IMR-90 (cell line): ENCODE measurements at regions not wholly inside any gene's neighbourhood (a gene's known extent, or its start where the extent isn't known, plus 50 kb on each side); places are given as distances from the start of the nearest gene placed in this dataset.

Experiments used
- ATAC-seq: fragments of 200-7000 bp; cut with Tn5 transposase; 2 replicates; pipeline ENCODE4 v1.9.1; 2020; ENCODE audit warnings: low read depth, mild to moderate bottlenecking, moderate library complexity
- BruUV-seq: library from RNA; stranded (reverse); fragments of 400-500 nt; replicated peaks from 2 replicates; lab custom pipeline; 2021; lab: Mats Ljungman, UMichigan
- CTCF ChIA-PET: fragments of 300-600 bp; formaldehyde crosslinking; extraction: SDS; loops from one replicate; lab custom pipeline; 2021; ENCODE audit warnings: antibody characterized with exemption; lab: Yijun Ruan, JAX
- POLR2A ChIA-PET: fragments of 300-600 bp; sonication (Branson Sonifier 250); formaldehyde crosslinking; loops from one replicate; lab custom pipeline; 2022; ENCODE audit warnings: antibody characterized with exemption; ENCODE audit not compliant: unreplicated experiment; lab: Charles Lee
- DNase-seq: peaks from one replicate; pipeline ENCODE4 v3.0.0; 2013
- H2AFZ ChIP-seq: replicated peaks from 2 replicates; pipeline ENCODE3; 2013; ENCODE audit warnings: low read length, mild to moderate bottlenecking; ENCODE audit not compliant: poor library complexity
- H2AK5ac ChIP-seq: 2 replicates; pipeline ENCODE4 v1.6.1; 2013; ENCODE audit warnings: low read depth, low read length, inconsistent platforms
- H2AK9ac ChIP-seq: replicated peaks from 2 replicates; pipeline ENCODE3; 2013; ENCODE audit warnings: mild to moderate bottlenecking, low read depth, low read length, moderate library complexity; ENCODE audit not compliant: poor library complexity
- H2BK120ac ChIP-seq: 2 replicates; pipeline ENCODE4 v1.6.1; 2013; ENCODE audit warnings: low read depth, low read length, inconsistent platforms
- H2BK15ac ChIP-seq: 3 replicates; pipeline ENCODE4 v1.6.1; 2013; ENCODE audit warnings: low read depth, low read length, inconsistent platforms
- H2BK20ac ChIP-seq: 2 replicates; pipeline ENCODE4 v1.6.1; 2013; ENCODE audit warnings: low read depth, mild to moderate bottlenecking, inconsistent platforms, low read length, moderate library complexity
- H2BK5ac ChIP-seq: 2 replicates; pipeline ENCODE4 v1.6.1; 2013; ENCODE audit warnings: mild to moderate bottlenecking, low read depth, low read length, inconsistent platforms; ENCODE audit not compliant: poor library complexity, severe bottlenecking
- H3K14ac ChIP-seq: replicated peaks from 2 replicates; pipeline ENCODE4 v1.6.1; 2013; ENCODE audit warnings: low read depth, low read length, inconsistent platforms
- H3K18ac ChIP-seq: 2 replicates; pipeline ENCODE4 v1.6.1; 2013; ENCODE audit warnings: low read depth, low read length, control low read depth
- H3K23ac ChIP-seq: 2 replicates; pipeline ENCODE4 v1.6.1; 2013; ENCODE audit warnings: low read depth, low read length, inconsistent platforms
- H3K27ac ChIP-seq: 2 replicates; pipeline ENCODE4 v1.5.1; 2013; ENCODE audit warnings: mild to moderate bottlenecking, control low read depth, low read length; ENCODE audit not compliant: insufficient read depth
- H3K27me3 ChIP-seq: 2 replicates; pipeline ENCODE4 v1.6.1; 2013; ENCODE audit warnings: low read length; ENCODE audit not compliant: control insufficient read depth, insufficient read depth
- H3K36me3 ChIP-seq: 2 replicates; pipeline ENCODE4 v1.6.1; 2013; ENCODE audit warnings: low read length, mixed read lengths; ENCODE audit not compliant: control insufficient read depth, insufficient read depth
- H3K4ac ChIP-seq: 2 replicates; pipeline ENCODE4 v1.6.1; 2013; ENCODE audit warnings: low read depth, low read length, inconsistent platforms
- H3K4me1 ChIP-seq: 2 replicates; pipeline ENCODE4 v1.6.1; 2013; ENCODE audit warnings: low read length, mixed read lengths; ENCODE audit not compliant: control insufficient read depth, insufficient read depth
- H3K4me2 ChIP-seq: 2 replicates; pipeline ENCODE4 v1.6.1; 2013; ENCODE audit warnings: low read depth, mild to moderate bottlenecking, control low read depth, low read length, moderate library complexity
- H3K4me3 ChIP-seq: 2 replicates; pipeline ENCODE4 v1.5.1; 2013; ENCODE audit warnings: low read depth, mild to moderate bottlenecking, control low read depth, low read length, moderate library complexity; ENCODE audit not compliant: insufficient read depth
- H3K56ac ChIP-seq: 2 replicates; pipeline ENCODE4 v1.6.1; 2013; ENCODE audit warnings: low read length, inconsistent platforms; ENCODE audit not compliant: insufficient read depth; ENCODE audit errors: extremely low read depth
- H3K79me1 ChIP-seq, 2 experiments: 2 replicates each; pipeline ENCODE4 v1.6.1; 2013; ENCODE audit warnings: low read length in 2 of 2, inconsistent platforms in 1 of 2, low read depth in 1 of 2
- H3K9ac ChIP-seq: 2 replicates; pipeline ENCODE4 v1.6.1; 2013; ENCODE audit warnings: low read depth, low read length, control low read depth
- H3K9me1 ChIP-seq: 2 replicates; pipeline ENCODE4 v1.6.1; 2013; ENCODE audit warnings: low read length, inconsistent platforms; ENCODE audit not compliant: insufficient read depth
- H3K9me3 ChIP-seq: 2 replicates; pipeline ENCODE4 v1.6.1; 2013; ENCODE audit warnings: low read length; ENCODE audit not compliant: control insufficient read depth, insufficient read depth
- H4K20me1 ChIP-seq: 2 replicates; pipeline ENCODE4 v1.6.1; 2013; ENCODE audit warnings: low read length, inconsistent platforms; ENCODE audit not compliant: insufficient read depth
- H4K5ac ChIP-seq: 2 replicates; pipeline ENCODE4 v1.6.1; 2013; ENCODE audit warnings: mild to moderate bottlenecking, low read depth, low read length, control low read depth
- H4K8ac ChIP-seq, 2 experiments: 2 replicates each; pipeline ENCODE4 v1.6.1; 2013; ENCODE audit warnings: low read depth in 2 of 2, low read length in 2 of 2, control low read depth in 1 of 2, inconsistent platforms in 1 of 2
- H4K91ac ChIP-seq: 2 replicates; pipeline ENCODE4 v1.6.1; 2013; ENCODE audit warnings: low read depth, low read length, inconsistent platforms; ENCODE audit not compliant: insufficient read depth
- BHLHE40 ChIP-seq: fragments of 150-350 bp; IDR thresholded peaks from 2 replicates; pipeline ENCODE4 v1.6.1; 2016; ENCODE audit warnings: mild to moderate bottlenecking, low read depth, low read length
- CHD1 ChIP-seq: IDR thresholded peaks from 2 replicates; pipeline ENCODE4 v1.6.1; 2012; ENCODE audit warnings: low read depth, low read length, improper control_type of control experiment
- FOS ChIP-seq: fragments of 150-350 bp; IDR thresholded peaks from 2 replicates; pipeline ENCODE4 v1.6.1; 2016; ENCODE audit warnings: low read depth, low read length
- RCOR1 ChIP-seq: IDR thresholded peaks from 2 replicates; pipeline ENCODE4 v1.6.1; 2012; ENCODE audit warnings: mild to moderate bottlenecking, low read length, improper control_type of control experiment; ENCODE audit not compliant: insufficient replicate concordance
- WGBS, 2 experiments: methylation state at CpG; one replicate each; pipeline versions ENCODE4 v1.1.5 to v1.1.7; 2013; ENCODE audit warnings: missing lambda C conversion rate in 2 of 2; ENCODE audit not compliant: insufficient read length in 1 of 2; ENCODE audit errors: extremely low coverage in 2 of 2; 5-methylcytosine and 5-hydroxymethylcytosine counted together
- dilution Hi-C: fragments of 300-500 bp; cut with HindIII; formaldehyde crosslinking; loops from one replicate; pipeline ENCODE4 v1.14.3; 2018; ENCODE audit warnings: low sequenced_read_pairs; ENCODE audit not compliant: unreplicated experiment
- in situ Hi-C: fragments of 300-500 bp; cut with MboI; formaldehyde crosslinking; loops from 3 replicates; pipeline ENCODE4 v1.14.3; 2019; ENCODE audit warnings: low sequenced_read_pairs, inconsistent platforms, mixed read lengths
- intact Hi-C: fragments of 100-400 bp; cut with micrococcal nuclease; formaldehyde crosslinking; loops from 2 replicates; pipeline ENCODE4 v1.10.0; 2022

- H3K9me1 ChIP-seq = no peaks in the 10 kb centered on the region
- H4K5ac ChIP-seq = no peak overlapping the region
- no peaks in the 10 kb centered on the region for H3K79me1 ChIP-seq
- no peak overlapping the region for H2AFZ ChIP-seq
- no peak overlapping the region for H4K8ac ChIP-seq
- no peaks in the 10 kb centered on the region for H3K36me3 ChIP-seq
- no peak overlapping the region for H3K4me2 ChIP-seq
- DNase-seq (no peak), ATAC-seq (no peak)
- BruUV-seq = no TSS peak
- no peak overlapping the region for H3K18ac ChIP-seq
- no peak overlapping the region for H4K91ac ChIP-seq
- H3K56ac ChIP-seq = no peak overlapping the region
- H4K20me1 ChIP-seq = no peaks in the 10 kb centered on the region
- dilution Hi-C loops (no loop called here), in situ Hi-C loops (no loop called here), intact Hi-C loops (no loop called here)
- H3K23ac ChIP-seq = no peak overlapping the region
- no peak overlapping the region for H3K4me3 ChIP-seq
- TF ChIP-seq BHLHE40 (no peak), RCOR1 (no peak), CHD1 (no peak), FOS (no peak)
- H2BK15ac ChIP-seq = no peak overlapping the region
- H2BK20ac ChIP-seq = no peak overlapping the region
- no peak overlapping the region for H2AK9ac ChIP-seq
- ChIA-PET CTCF (no interaction called here), POLR2A (no interaction called here)
- no peak overlapping the region for H3K4ac ChIP-seq
- no peaks in the 10 kb centered on the region for H3K4me1 ChIP-seq
- no peak overlapping the region for H2BK120ac ChIP-seq
- H3K27me3 ChIP-seq = peaks cover 2% of the 10 kb centered on the region; the same call in 1 of the 2 replicates
- WGBS, 2 experiments = no CpG with 5 or more reads among the region's 3 CpGs
- no peaks in the 10 kb centered on the region for H3K9me3 ChIP-seq
- no peak overlapping the region for H3K14ac ChIP-seq
- no peak overlapping the region for H2BK5ac ChIP-seq
- no peak overlapping the region for H3K9ac ChIP-seq
- H2AK5ac ChIP-seq = no peak overlapping the region
- H3K27ac ChIP-seq = no peak overlapping the region
These were observed 125.8 kb upstream of the SLC25A48 start for GRCh38 chr5:135708481-135709207.
